Right hindlimb (tissue), 1 donor: ENCODE measurements at regions not wholly inside any gene's neighbourhood (a gene's known extent, or its start where the extent isn't known, plus 50 kb on each side); places are given as distances from the start of the nearest gene placed in this dataset.

ENCODE experiments used
- DNase-seq: peaks from one replicate; pipeline ENCODE4 v3.0.0-alpha.2; 2018

DNA sequence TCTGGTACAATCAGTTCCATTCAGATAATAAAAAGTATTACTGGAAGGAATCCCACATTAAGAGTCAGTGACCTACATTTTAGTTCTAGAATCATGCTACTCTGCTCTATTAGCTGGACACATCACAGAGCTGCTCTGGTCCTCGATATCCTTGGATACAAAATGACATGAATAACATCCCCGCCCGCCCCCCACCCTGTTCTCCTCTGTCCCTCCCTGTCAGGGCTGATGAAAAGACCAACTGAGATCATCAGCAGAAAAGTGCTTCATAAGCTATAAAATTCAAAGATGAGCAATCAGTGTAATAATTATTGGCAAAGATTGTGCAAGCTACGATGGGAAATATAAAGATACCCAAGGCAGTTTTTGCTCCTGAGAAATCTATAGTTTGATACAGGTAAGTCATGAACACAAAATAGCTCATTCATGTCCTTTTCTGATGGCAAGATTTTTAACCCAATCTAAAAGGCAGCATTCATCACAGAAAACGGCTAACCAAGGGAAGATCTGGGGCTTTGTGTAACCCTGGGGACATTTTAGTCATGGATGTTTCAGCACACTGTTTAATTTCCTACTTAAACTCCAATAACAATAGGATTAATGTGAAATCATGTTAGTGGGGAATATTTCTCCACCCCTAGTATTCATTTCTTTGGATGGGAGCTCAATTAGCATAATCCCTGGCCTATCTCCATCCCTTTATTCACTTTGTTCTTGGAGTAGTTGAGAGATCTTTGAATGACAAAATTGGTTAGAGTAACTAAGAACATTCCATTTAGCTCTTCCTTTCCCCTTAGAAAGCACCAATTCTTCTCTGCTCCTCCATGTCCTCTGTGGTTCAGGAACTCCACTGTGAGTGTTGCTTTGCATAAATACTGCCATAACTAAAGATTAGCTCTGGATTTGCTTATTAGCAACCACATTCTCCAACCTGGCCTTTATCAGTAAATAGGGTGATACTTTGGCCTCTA is 459.4 kb upstream of the GRIA1 start:
- no peak for DNase-seq

DNA sequence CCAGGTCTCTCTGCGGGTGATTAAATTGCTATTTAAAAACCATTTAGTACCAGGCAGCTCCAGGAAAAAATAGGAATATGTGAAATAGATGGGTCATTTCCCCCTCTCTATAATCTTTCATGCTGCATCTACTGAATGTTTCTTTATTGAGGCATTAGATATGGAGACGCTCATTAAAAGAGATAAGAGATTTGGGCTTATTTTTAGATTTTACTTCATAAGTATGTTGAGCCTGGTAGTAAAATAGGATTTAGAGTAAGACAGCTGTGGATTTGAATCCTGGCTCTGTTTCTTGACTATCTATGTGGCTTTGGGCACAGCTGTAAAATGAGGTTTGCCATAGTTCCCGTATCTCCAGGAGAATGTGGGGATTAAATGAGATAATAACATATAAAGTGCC is 451.0 kb upstream of the GRIA1 start:
- no peak for DNase-seq

DNA sequence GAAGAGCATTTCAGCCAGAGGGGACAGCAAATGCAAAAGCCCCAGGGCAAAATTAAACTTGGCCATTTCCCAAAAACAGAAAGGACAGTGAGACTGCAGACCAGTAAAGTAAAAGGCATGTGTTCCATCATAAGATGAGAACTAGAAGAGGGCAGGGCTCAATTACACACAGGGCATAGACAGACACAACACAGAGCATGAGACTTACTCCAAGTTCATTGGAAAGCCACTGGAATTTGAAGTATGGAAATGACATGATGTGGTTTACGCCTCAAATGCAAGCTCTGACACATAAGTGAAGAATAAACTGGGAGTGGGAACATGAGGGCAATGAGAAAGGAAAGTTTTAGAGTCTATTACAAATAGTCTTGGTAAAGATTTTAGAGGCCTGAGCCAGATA is 446.6 kb upstream of the GRIA1 start:
- DNase-seq: no peak

DNA sequence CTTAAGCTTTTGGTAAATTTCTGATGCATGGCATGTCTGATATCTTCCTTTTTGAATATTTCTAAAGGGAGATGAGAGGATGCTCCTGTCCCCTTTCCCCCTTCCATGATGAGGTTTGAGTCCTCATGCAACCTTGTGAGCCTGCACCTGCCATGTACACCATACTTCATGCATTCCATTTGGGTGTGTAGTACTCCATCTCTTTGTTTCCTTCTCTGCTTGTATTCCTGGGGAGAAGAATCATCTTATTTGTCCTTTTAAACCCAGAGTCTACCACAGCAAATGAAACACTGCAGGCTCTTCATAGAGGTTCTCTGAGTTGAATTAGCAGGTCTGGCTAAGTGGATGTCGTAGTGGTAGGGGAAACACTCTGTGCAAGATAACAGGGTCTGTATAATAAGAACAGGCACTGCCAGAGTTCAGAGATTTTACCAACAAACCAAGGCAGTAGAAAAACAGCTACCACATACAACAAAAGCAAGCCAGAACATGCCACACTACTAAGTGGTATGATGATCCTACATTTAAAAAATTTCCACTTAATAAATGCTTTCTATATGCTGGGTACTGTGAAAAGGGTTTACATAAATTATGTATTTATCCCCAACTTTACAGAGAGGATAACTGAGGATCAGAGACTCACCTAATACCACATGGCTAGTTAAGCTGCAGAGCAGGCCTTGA is 439.8 kb upstream of the GRIA1 start:
- DNase-seq: no peak

DNA sequence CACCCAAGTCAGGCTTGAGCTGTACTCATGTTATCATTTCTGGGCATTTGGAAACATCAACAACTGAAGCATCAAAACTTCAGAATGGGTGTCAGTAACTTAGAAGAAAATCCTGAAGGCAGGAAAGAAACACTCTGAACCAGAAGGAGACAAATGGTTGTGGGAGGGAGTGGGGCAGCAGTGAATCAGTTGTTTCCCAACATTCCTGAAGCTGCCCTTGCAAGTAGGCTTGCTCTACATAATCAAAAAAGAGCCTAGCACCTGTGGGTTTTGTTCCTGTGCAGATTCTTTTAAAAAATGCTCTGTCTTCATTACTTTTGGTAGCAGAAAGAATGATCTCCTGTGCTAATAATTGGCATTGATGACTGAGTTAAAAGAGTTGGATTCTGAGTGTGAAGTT is 424.2 kb upstream of the GRIA1 start:
- DNase-seq: no peak

DNA sequence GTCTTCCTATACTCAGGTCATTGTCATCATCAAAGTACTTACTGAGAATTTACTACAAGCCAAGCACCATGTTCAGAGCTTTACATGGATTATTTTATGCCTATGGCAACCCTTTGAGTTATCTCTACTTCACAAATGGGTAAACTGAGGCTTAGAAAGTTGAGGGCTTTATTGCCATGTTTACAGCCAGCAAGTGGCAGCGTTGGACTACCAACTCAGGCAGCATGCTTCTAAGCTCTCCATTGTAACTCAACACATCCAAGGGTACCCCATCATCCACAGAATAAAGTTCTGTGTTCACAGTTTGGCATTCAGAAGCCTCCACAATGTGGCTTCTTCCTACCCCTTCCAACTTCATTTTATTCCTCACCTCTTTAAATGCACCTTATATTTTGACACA is 422.6 kb upstream of the GRIA1 start:
- no peak for DNase-seq

DNA sequence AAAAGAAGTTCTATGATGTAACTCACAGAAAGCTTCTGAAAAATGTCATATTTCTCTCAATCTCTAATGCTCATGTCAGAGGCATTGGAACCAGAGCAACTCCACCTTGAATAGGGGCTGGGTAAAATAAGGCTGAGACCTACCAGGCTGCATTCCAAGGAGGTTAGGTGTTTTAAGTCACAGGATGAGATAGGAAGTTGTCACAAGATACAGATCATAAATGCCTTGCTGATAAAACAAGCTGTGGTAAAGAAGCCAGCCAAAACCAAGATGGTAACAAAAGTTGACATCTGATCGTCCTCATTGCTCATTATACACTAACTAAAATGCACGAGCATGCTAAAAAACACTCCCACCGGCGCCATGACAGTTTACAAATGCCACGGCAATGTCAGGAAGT is 411.1 kb upstream of the GRIA1 start:
- no peak for DNase-seq

DNA sequence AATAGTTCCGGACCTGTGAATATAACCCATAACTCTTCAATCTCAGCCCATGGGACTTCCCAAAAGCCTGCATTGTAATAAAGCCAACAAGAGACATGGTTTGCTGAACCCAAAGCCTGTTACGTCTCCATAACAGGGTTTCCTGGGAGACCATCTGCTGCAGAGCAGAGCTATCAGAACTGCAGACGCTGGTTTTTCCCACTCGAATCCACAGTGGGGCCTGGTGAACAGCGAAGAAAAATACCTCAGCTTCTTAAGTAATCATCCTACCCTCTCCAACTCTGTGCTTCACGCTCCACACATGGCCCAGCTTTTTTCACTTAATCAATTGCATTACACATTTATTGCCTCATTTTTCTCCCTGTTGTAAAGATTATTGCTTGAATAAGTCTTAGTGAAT is 409.5 kb upstream of the GRIA1 start:
- no peak for DNase-seq

DNA sequence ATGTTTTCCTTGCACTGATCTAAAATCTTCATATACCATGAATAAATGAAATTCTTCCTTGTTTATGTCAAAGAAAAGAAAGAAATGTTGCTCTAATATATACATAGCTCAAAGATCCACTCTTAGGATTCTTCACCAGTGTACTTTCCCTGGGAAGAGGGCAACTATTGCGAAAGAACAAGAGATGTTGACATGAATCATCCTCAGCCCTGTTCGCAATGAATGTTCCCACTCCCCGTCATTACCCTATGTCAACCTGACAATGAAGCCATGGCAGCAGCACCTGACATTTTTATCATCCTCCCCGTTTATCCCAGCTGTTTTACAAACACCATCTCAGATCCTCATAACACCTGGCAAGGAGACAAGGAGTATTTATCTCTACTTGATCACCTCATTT is 409.1 kb upstream of the GRIA1 start:
- DNase-seq: no peak

DNA sequence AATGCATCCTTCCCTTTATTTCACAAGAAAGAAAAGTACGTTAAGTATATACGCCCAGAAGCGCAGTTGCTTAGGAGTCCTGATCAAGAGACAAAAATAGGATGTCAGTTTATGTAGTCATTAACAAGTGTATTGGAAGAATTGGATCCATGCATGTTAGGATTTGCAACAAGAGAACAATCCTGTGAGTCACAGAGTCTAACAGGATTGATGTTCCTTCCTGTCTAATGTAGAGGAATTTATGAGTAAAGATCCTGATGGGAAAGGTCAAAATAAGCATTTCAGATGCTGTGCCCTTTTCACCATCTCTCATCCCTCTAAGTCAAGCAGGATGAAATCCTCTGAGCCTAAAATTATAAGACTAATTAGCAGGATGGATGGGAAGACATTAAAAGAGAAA is 406.0 kb upstream of the GRIA1 start:
- DNase-seq: no peak

DNA sequence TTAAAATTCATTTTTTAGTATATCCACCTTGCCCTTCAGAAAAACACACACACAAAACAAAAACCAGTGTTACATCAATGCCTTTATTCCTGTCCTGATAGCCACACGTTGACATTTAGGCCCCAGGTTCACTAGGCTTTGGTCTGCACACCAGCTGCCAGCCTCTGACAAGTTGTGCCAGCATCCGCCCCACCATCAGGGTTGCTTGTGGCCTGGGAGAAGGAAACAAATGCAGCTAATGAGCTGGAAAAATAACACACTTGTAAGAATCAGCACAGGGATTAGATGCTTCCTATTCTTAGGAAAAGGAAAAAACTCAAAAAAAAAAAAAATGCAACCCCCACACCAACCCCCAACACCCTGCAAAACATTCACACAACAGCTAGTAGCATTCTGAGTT is 404.0 kb upstream of the GRIA1 start:
- DNase-seq: no peak

DNA sequence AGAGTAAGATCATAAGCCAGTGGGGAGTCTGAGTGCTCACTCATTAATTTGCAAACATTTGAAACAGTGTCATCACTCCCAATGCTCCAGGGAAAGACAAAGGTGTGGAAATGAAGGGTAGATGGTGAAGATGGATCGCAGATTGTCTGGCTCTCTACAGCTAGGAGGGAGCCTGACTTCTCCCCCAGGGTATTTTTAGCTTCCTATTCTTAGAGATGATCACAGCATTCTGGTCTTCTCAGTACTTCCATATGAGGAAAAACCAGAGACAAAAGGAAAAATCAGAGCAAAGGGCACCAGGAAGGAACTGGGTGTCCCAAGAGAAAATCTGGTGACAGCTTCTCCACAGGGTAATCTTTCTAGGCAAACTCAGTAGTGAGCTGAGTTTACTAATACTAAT is 401.9 kb upstream of the GRIA1 start:
- no peak for DNase-seq

DNA sequence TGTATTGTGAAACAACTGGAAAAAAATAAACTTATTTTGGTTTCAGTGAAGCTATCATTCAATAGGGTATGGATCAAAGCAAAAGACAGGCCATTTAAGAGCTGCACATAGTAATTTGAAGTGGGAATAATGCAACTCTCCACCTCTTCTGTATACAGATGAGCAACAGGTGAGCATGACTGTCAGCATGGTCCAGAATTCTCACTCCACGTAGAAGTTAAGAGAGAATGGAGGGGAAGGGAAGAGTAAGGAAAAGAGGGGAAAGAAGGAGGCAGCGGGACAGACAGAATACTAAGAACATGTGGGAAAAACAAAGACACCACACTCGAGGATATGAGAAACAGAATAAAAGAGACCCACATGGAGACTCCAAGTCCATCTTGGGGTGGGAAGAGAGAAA is 396.1 kb upstream of the GRIA1 start:
- DNase-seq: no peak

DNA sequence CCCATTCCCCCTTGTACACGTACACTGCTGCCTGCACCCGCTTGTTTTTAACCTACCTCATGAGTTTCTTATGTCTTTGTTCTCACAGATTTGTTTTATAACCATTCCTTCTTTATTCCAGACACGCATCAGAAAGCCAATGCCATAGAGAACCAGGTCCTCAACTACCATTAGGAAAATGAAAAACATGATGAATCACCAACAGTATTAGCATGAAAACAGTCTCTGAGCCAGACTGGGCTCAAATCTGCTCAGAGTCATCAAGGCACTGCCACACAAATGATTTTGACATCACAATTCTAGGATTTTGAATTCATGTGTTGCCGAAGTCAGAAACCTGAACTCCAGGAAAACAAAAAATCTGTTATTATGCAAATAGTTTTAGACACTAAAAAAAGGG is 394.1 kb upstream of the GRIA1 start:
- no peak for DNase-seq

DNA sequence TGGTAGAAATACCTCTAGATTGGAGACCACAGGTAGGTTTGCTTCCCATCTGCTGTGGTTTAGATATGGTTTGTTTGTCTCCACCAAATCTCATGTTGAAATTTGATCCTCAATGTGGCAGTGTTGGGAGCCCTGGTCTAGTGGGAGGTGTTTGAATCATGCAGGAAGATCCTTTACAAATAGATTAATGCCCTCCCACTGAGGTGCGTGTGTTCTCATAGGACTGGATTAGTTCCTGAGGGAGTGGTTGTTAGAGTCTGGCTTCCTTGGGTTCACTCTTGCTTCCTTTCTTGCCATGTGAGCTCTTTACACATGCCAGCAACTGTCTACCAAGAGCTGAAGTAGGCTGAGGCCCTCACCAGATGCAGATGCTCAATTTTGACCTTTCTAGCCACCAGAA is 391.1 kb upstream of the GRIA1 start:
- DNase-seq: no peak

DNA sequence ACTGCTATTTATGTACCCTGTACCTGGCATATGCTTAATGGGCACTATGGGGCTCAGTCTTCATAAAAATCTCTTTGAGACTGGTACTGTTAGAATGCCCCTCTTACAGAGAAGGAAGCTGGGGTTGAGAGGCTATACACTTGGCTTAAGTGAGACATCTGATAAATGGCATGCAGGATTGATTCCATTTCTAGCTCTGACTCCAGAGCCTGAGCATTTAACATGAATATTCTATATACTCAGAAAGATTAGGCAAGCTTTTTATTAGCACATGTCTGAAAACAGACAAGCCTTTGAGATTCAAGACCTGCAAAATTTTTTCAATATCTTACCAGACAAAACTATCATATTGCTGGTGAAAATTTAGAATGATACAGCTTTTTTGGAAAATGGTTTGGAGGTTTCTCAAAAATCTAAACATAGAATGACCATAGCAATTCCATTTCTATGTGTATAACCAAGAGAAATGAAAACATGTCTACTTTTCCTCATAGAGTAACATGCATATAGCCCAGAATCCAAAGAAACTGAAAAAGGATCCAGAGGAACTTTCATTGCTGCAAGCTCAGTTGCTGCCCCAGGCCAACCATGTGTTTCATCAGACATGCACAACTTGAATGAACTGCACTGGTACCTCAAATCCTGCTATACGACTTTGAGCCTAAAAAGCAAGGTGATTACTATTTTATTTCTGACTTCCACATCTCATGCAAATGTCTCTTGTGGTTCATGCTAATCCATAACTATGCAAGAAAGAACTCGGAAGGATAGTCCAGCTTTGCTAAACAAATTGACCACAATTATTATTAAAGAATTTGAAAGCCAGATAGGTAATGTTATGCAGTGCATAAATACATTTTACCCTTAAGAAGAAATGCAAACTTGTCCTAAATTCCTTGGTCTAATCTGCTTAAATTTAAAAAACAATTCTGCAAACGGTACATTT is 389.0 kb upstream of the GRIA1 start:
- no peak for DNase-seq

DNA sequence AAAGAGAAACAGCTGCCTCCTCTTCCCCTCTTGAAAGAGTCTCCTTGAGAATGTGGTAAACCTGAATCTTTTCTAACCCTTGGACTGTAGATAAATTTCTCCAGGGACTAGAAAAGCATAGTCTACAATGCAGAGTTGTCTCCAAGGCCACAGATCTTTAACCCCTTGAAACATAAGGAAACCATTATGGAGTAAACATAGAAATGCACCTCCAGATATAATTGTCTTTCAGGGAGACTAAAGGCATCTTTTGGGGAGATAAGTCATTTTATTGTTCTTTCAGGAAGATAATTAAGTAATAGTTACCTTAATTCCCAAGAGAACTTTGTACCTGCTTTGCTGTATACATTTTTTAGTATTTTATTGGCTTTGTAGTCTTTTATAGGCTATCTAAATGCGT is 373.6 kb upstream of the GRIA1 start:
- DNase-seq: no peak

DNA sequence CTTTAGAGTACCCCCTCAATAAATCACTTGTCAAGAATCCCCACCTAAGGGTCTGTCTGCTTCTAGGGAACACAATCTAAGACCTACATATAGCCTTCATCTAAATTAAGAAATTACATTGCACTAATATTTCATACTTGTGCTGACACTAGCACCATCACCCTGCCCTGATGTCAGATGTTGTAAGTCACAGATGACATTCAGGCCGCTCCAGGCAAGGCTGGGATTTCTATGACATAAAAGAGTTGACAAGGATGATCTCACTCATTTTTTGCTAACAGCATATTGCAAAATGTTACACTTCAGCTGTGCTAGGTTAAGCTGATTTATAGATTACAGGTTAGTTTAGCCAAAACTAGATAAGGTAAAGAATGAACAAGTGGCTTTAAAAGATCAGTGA is 372.5 kb upstream of the GRIA1 start:
- no peak for DNase-seq

DNA sequence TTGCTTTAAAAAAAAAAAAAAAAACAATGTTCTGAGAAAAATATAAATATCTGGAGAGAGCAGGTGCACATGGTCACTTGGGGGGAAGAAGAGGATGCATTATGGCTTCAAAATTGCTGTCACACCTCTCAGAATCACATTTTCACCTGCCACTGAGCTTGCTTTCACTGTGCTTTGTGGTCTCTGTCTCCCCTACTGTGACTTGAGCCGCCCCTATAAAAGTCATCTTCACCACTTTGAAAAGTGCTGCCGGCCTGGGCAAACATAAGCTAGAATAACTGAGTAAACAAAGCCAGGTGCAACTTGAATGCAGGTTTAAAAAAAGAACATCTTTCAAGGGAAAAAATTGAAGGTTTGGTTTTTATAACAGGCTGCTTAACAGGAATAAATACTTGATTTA is 368.1 kb upstream of the GRIA1 start:
- DNase-seq: no peak

DNA sequence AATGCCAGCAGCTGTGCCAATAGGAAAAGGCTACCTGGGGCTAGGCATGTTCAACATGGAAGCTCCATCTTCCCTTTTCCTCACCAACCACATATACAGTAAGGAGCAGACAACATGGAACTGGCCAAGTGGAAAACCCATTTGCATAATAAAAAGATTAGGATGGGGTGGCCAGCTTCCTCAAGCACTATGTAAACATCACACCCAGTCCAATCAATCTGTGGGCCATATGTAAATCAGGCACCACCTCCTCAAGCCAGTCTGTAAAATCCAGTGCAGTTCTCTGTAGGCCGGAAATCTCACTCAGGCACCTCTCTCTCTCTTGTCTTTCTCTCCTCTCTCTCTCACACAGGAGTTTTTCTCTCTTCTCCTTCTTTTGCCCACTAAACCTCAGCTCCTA is 360.2 kb upstream of the GRIA1 start:
- DNase-seq: no peak

DNA sequence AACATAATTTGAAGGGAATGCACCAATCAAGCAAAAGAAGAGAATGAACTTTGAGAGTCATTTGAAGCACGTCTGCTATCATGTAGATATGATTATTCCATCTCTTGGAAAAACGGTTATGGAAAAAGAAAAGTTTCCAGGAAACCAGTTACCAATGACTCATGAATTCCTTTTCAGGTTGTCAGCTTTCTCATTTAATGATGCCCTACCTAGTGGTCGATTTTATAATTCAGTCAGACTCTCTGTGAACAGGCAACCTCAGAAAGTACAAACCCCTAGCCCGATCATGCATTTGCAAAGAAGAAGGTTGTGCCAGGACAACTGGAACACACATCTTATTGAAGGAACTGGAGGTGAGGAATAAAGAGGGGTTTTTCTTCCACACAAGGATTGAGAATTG is 355.1 kb upstream of the GRIA1 start:
- DNase-seq: no peak

DNA sequence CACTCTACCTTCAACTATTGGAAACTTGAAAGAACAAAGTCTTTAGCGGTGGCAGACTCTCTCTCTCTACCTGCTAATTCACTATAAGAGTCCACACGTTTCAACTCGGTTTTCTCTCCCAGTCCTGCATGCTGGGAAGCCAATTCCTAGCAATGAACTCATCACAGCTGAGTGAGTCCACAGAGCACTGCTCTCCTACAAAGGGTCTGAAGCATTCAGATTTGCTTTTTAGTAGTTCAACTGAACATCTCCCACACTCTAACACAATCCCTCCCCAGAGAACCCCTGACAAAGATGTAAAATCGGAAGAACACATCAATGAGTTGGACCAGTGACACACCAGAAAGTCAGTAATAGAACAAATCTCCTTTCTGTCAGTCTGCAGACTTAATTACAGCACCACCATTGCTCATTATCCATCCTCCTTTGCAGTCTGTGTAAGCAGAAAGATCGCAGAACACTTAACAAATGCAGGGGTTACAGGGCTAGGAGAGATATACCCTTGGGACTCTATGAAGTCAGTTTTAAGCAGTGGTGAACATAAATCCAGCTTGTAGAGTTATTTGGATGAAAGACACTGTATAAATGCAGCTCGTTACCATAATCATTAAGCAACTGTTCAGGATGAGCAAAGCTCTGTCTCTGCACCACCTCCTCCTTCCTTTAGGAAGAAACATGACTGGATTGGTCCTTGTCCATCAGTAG is 353.4 kb upstream of the GRIA1 start:
- DNase-seq: no peak
